ENCODE measurements at regions not wholly inside any gene's neighbourhood (a gene's known extent, or its start where the extent isn't known, plus 50 kb on each side); places are given as distances from the start of the nearest gene placed in this dataset.

DNA sequence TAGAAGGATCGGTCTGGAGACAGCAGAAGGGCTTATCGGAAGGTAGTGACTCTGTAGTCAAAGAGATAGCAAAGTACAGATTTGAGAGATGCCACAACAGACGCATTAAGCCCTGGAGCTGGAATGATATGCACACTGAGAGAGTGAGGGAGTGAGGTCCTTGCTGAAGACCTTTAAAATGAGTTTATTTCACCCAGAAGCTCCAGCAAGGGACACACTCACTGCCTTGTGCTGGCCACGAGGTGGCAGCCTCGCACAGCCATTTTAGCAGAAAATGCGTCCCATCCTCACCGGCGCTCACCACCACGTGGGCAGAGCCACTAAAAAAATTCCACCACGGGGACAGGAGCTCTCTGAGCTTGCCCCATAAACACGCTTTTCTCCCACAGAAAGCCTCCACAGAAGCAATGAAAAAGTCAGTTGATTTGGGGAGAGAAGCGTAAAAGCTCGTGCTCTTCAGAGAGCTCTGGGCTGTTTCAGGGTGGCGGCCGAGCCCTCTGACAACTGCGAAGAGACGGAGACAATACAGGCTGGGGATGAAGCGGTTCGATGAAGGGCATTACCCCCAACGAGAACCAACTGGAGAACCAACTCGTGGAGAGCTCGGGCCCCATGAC, 163.0 kb upstream of the KLF14 start (continued):
- TF ChIP-seq, protein P1, sequence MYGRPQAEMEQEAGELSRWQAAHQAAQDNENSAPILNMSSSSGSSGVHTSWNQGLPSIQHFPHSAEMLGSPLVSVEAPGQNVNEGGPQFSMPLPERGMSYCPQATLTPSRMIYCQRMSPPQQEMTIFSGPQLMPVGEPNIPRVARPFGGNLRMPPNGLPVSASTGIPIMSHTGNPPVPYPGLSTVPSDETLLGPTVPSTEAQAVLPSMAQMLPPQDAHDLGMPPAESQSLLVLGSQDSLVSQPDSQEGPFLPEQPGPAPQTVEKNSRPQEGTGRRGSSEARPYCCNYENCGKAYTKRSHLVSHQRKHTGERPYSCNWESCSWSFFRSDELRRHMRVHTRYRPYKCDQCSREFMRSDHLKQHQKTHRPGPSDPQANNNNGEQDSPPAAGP (tag by site-specific recombination; IDR thresholded peaks at IDR 0.05) = no peak

DNA sequence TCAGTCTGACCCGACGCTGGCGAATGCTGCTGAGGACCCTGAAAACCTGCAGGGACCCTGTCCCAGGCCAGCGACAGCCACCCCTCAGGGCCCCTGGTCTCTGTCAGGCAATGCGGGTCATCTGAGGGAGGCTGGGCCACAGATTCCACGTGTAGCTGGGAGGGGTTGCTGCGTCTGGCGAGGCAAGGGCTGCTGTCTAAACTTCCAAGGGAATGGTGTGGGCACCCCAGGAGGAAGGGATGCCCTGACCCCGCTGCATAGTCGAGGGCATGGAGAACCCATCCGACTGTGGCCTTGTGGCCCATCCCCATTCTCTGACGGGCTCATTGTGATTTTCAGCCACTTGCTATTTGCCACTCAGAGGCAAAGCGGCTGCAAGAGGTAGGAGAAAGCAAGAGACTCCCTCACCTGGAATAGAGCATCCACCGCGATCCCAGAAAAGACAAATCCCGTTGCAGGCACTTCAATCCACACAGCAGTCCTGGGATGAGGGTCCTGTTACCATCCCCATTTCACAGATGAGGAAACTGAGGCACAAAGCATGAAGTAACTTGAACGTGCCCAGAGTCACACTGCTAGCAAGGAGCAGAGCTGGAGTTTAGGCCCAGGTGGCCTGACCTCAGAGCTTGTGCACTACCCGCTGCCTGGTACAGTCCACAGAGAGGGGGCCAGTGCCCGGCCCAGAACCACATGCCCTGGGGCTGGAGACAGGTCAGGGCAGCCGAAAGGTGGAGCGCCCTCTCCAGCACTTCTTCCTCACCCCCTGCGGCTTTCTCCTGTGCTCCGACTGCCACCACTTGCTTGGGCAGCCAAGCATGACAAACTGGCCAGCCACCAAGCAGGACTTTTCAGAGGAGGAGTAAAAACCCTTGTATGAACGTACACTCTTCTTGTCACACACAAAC, 163.8 kb upstream of the KLF14 start:
- no peaks in the 10 kb centered on the region for H3K36me3 ChIP-seq (ENCODE audit: control insufficient read depth in 2 of 2, insufficient read depth in 1 of 2, low read length in 2 of 2)
- no peaks in the 10 kb centered on the region for H3K9me3 ChIP-seq (ENCODE audit: control insufficient read depth, insufficient read depth, low read depth, low read length)
- H3K27ac ChIP-seq (ENCODE audit: extremely low read depth, low read depth, low read length) = no peak overlapping the region
- ChIA-PET CTCF (interaction anchor here (0.5 to 5.8 kb wide), 54 partner anchors 7 to 813 kb away, joined by 3 to 91 read pairs (median 6); no protein-coding TSS in a partner anchor), POLR2A (interaction anchor here (1.0 kb wide), 1 partner anchor 142 kb away, joined by 3 read pairs; no protein-coding TSS in a partner anchor)
- no peak for TF ChIP-seq ZNF791 (tag by site-specific recombination; IDR thresholded peaks at IDR 0.05)
- no peak for TF ChIP-seq ZNF202 (tag by site-specific recombination; IDR thresholded peaks at IDR 0.05; ENCODE audit: borderline replicate concordance)
- TF ChIP-seq SETDB1 (IDR thresholded peaks at IDR 0.05; ENCODE audit: insufficient read length, low read length) = no peak
- TF ChIP-seq, protein P2, sequence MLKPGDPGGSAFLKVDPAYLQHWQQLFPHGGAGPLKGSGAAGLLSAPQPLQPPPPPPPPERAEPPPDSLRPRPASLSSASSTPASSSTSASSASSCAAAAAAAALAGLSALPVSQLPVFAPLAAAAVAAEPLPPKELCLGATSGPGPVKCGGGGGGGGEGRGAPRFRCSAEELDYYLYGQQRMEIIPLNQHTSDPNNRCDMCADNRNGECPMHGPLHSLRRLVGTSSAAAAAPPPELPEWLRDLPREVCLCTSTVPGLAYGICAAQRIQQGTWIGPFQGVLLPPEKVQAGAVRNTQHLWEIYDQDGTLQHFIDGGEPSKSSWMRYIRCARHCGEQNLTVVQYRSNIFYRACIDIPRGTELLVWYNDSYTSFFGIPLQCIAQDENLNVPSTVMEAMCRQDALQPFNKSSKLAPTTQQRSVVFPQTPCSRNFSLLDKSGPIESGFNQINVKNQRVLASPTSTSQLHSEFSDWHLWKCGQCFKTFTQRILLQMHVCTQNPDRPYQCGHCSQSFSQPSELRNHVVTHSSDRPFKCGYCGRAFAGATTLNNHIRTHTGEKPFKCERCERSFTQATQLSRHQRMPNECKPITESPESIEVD (tag by site-specific recombination; IDR thresholded peaks at IDR 0.05) = no peak
- TF ChIP-seq, protein P3, sequence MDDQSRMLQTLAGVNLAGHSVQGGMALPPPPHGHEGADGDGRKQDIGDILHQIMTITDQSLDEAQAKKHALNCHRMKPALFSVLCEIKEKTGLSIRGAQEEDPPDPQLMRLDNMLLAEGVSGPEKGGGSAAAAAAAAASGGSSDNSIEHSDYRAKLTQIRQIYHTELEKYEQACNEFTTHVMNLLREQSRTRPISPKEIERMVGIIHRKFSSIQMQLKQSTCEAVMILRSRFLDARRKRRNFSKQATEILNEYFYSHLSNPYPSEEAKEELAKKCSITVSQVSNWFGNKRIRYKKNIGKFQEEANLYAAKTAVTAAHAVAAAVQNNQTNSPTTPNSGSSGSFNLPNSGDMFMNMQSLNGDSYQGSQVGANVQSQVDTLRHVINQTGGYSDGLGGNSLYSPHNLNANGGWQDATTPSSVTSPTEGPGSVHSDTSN (CRISPR knock-in tag; IDR thresholded peaks at IDR 0.05) = no peak
- TF ChIP-seq, protein P4, sequence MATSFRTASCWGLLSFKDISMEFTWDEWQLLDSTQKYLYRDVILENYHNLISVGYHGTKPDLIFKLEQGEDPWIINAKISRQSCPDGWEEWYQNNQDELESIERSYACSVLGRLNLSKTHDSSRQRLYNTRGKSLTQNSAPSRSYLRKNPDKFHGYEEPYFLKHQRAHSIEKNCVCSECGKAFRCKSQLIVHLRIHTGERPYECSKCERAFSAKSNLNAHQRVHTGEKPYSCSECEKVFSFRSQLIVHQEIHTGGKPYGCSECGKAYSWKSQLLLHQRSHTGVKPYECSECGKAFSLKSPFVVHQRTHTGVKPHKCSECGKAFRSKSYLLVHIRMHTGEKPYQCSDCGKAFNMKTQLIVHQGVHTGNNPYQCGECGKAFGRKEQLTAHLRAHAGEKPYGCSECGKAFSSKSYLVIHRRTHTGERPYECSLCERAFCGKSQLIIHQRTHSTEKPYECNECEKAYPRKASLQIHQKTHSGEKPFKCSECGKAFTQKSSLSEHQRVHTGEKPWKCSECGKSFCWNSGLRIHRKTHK (tag by site-specific recombination; IDR thresholded peaks at IDR 0.05) = no peak
- TF ChIP-seq ZNF354C (tag by site-specific recombination; IDR thresholded peaks at IDR 0.05; ENCODE audit: borderline replicate concordance, low read depth) = no peak
- no peak for TF ChIP-seq ZNF549 (tag by site-specific recombination; IDR thresholded peaks at IDR 0.05)
- TF ChIP-seq GLIS2 (tag by site-specific recombination; IDR thresholded peaks at IDR 0.05) = no peak
- no peak for TF ChIP-seq ZNF10 (tag by site-specific recombination; IDR thresholded peaks at IDR 0.05)
- no peak for TF ChIP-seq ZNF140 (tag by site-specific recombination; IDR thresholded peaks at IDR 0.05)
- TF ChIP-seq OVOL3 (tag by site-specific recombination; IDR thresholded peaks at IDR 0.05) = no peak
- TF ChIP-seq ZNF426 (tag by site-specific recombination; IDR thresholded peaks at IDR 0.05) = no peak
- H3K4me3 ChIP-seq (ENCODE audit: low read depth, low read length) = no peak overlapping the region
- H3K4me1 ChIP-seq (ENCODE audit: control insufficient read depth, insufficient read depth, low read length) = peaks cover 9% of the 10 kb centered on the region

DNA sequence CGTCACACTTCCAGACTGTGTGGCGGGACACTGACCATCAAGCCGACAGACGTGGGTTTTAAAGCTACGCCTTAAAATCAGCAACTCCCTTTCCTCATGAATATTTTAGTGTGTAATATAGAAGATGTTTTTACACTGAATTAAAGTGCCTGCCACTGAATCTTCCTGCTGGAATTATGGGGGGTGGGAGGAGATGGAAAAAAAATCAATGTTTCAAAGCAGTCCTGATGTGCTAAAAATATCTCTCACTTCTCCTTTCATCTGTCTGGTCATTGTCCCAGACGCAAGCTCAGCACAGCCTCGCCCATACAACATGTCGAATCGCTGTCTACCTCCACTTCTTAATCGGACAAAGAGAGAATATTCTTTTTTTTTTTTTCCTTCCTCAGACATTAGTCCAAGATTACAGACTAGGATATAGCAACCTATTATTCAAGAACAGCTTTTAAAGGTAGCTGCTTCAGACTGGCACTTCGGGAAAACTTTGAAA, 165.1 kb upstream of the KLF14 start:
- Histone ChIP-seq H3K4me3 (ENCODE audit: low read depth, low read length) (no peak overlapping the region), H3K4me1 (ENCODE audit: control insufficient read depth, insufficient read depth, low read length) (peaks cover 18% of the 10 kb centered on the region), H3K36me3 (ENCODE audit: control insufficient read depth in 2 of 2, insufficient read depth in 1 of 2, low read length in 2 of 2) (no peaks in the 10 kb centered on the region), H3K9me3 (ENCODE audit: control insufficient read depth, insufficient read depth, low read depth, low read length) (no peaks in the 10 kb centered on the region), H3K27ac (ENCODE audit: extremely low read depth, low read depth, low read length) (no peak overlapping the region)
- POLR2A ChIA-PET = interaction anchor here (0.7 kb wide), 1 partner anchor 80 kb away, joined by 4 read pairs; no protein-coding TSS in a partner anchor
- CTCF ChIA-PET = interaction anchor here (0.6 to 5.8 kb wide), 5 partner anchors 12 to 165 kb away, joined by 3 to 91 read pairs (median 4); no protein-coding TSS in a partner anchor
- TF ChIP-seq, protein P5, sequence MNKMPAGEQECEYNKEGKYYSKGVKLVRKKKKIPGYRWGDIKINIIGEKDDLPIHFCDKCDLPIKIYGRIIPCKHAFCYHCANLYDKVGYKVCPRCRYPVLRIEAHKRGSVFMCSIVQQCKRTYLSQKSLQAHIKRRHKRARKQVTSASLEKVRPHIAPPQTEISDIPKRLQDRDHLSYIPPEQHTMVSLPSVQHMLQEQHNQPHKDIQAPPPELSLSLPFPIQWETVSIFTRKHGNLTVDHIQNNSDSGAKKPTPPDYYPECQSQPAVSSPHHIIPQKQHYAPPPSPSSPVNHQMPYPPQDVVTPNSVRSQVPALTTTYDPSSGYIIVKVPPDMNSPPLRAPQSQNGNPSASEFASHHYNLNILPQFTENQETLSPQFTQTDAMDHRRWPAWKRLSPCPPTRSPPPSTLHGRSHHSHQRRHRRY (tag by site-specific recombination; IDR thresholded peaks at IDR 0.05) = no peak
- TF ChIP-seq ZNF585B (tag by site-specific recombination; IDR thresholded peaks at IDR 0.05) (no peak), ZNF560 (tag by site-specific recombination; IDR thresholded peaks at IDR 0.05; ENCODE audit: borderline replicate concordance) (no peak), ZNF169 (tag by site-specific recombination; IDR thresholded peaks at IDR 0.05) (no peak), ZNF658 (tag by site-specific recombination; IDR thresholded peaks at IDR 0.05) (no peak), IKZF3 (tag by site-specific recombination; IDR thresholded peaks at IDR 0.05) (no peak), KLF16 (tag by site-specific recombination; IDR thresholded peaks at IDR 0.05) (no peak), ZNF48 (tag by site-specific recombination; IDR thresholded peaks at IDR 0.05) (no peak), ZNF776 (tag by site-specific recombination; IDR thresholded peaks at IDR 0.05; ENCODE audit: borderline replicate concordance) (no peak), PRDM1 (tag by site-specific recombination; IDR thresholded peaks at IDR 0.05) (no peak), ZNF211 (tag by site-specific recombination; IDR thresholded peaks at IDR 0.05; ENCODE audit: low read depth) (no peak), ZFP69B (tag by site-specific recombination; IDR thresholded peaks at IDR 0.05) (no peak)

Data from HEK293 (cell line).